Lung (tissue), 11 donors: ENCODE measurements at regions not wholly inside any gene's neighbourhood (a gene's known extent, or its start where the extent isn't known, plus 50 kb on each side); places are given as distances from the start of the nearest gene placed in this dataset.

Experiments
- ATAC-seq: fragments of 200-7000 bp; cut with Tn5 transposase; one replicate; pipeline ENCODE4 v1.9.1; 2020; ENCODE audit warnings: moderate number of reproducible peaks; ENCODE audit not compliant: insufficient read depth, low FRiP score
- DNase-seq, 3 donors: peaks; one replicate each; pipeline ENCODE4 v3.0.0-alpha.2; 2013 to 2017
- H3K27ac ChIP-seq, 2 donors: one replicate each; pipeline ENCODE4 v1.5.1; 2013; ENCODE audit warnings: mild to moderate bottlenecking in 2 of 2, moderate library complexity in 2 of 2, control low read depth in 1 of 2, inconsistent platforms in 1 of 2, low read depth in 1 of 2, low read length in 1 of 2
- H3K27me3 ChIP-seq, 3 donors: one replicate each; pipeline ENCODE4 v1.5.1; 2013; ENCODE audit warnings: low read length in 2 of 3; ENCODE audit not compliant: control insufficient read depth in 3 of 3, insufficient read depth in 3 of 3
- H3K36me3 ChIP-seq, 4 donors: one replicate each; pipeline ENCODE4 v1.5.1; 2013; ENCODE audit warnings: low read length in 4 of 4, mild to moderate bottlenecking in 1 of 4, moderate library complexity in 1 of 4; ENCODE audit not compliant: control insufficient read depth in 4 of 4, insufficient read depth in 4 of 4
- H3K4me1 ChIP-seq, 5 donors: one replicate each; pipeline ENCODE4 v1.5.1; 2013; ENCODE audit warnings: low read length in 5 of 5, mild to moderate bottlenecking in 2 of 5, moderate library complexity in 1 of 5; ENCODE audit not compliant: control insufficient read depth in 5 of 5, insufficient read depth in 5 of 5
- H3K4me3 ChIP-seq: one replicate; pipeline ENCODE4 v1.5.1; 2013; ENCODE audit warnings: mild to moderate bottlenecking, control low read depth, moderate library complexity
- H3K9ac ChIP-seq, 2 donors: one replicate each; pipeline ENCODE4 v1.5.1; 2013; ENCODE audit warnings: low read length in 2 of 2, control low read depth in 1 of 2; ENCODE audit not compliant: insufficient read depth in 1 of 2
- H3K9me3 ChIP-seq, 4 donors: one replicate each; pipeline ENCODE4 v1.5.1; 2013; ENCODE audit warnings: low read length in 3 of 4, mild to moderate bottlenecking in 1 of 4, moderate library complexity in 1 of 4; ENCODE audit not compliant: control insufficient read depth in 4 of 4, insufficient read depth in 3 of 4
- WGBS, 2 donors: extraction: QIAGEN DNeasy Blood & Tissue Kit; methylation state at CpG; one replicate each; pipeline ENCODE4 v1.1.7; 2013; 5-methylcytosine and 5-hydroxymethylcytosine counted together
- TF ChIP-seq, protein P1 (sequence below): IDR thresholded peaks from 2 replicates; pipeline ENCODE4 v1.5.1; 2012; ENCODE audit warnings: mild to moderate bottlenecking; ENCODE audit errors: control extremely low read depth, extremely low read depth
- donor health status: control.
- donor health status: control.
- donor health status: Bipolar disorder and iron deficiency.
- donor health status: healthy.
- donor health status: DM: yes; HTN: yes; CAD: no.

DNA sequence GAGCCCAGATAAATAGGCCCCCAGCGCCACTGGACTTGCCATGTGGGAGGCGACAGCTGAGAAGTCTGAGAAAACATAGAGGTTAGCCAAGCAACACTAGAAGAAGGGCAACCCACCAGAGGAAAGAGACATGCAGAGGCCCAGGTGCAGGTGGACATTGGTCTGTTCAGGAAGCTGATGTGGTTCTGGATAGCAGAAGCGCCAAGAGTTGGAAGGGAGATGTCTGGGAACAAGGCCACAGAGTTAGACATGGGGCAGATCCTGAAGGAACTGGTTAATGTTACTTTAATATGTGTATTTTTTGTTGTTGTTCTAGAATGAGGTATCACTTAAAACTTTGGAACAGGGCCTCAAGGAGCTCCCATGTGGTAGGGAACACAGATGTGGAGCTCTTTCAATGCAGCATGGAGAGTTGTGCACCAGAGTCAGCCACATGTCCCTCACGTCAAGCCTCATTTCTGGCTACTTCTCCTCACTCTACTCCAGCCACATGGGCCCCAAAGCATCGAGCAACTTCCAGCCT is 62.2 kb upstream of the PKDCC start:
- Histone ChIP-seq H3K9me3 (no peaks in the 10 kb centered on the region), H3K4me1 (peaks cover 0 to 10% (median 2%) of the 10 kb centered on the region in 5 donors), H3K4me3 (no peak overlapping the region), H3K36me3 (no peaks in the 10 kb centered on the region), H3K9ac (no peak overlapping the region), H3K27me3 (no peaks in the 10 kb centered on the region), H3K27ac (no peak overlapping the region)
- WGBS, 2 donors, result 82 to 92% methylated on average over 5 of the region's 5 CpGs
- ATAC-seq, result no peak
- no peak for DNase-seq
- TF ChIP-seq, protein P1, sequence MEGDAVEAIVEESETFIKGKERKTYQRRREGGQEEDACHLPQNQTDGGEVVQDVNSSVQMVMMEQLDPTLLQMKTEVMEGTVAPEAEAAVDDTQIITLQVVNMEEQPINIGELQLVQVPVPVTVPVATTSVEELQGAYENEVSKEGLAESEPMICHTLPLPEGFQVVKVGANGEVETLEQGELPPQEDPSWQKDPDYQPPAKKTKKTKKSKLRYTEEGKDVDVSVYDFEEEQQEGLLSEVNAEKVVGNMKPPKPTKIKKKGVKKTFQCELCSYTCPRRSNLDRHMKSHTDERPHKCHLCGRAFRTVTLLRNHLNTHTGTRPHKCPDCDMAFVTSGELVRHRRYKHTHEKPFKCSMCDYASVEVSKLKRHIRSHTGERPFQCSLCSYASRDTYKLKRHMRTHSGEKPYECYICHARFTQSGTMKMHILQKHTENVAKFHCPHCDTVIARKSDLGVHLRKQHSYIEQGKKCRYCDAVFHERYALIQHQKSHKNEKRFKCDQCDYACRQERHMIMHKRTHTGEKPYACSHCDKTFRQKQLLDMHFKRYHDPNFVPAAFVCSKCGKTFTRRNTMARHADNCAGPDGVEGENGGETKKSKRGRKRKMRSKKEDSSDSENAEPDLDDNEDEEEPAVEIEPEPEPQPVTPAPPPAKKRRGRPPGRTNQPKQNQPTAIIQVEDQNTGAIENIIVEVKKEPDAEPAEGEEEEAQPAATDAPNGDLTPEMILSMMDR, result no peak

DNA sequence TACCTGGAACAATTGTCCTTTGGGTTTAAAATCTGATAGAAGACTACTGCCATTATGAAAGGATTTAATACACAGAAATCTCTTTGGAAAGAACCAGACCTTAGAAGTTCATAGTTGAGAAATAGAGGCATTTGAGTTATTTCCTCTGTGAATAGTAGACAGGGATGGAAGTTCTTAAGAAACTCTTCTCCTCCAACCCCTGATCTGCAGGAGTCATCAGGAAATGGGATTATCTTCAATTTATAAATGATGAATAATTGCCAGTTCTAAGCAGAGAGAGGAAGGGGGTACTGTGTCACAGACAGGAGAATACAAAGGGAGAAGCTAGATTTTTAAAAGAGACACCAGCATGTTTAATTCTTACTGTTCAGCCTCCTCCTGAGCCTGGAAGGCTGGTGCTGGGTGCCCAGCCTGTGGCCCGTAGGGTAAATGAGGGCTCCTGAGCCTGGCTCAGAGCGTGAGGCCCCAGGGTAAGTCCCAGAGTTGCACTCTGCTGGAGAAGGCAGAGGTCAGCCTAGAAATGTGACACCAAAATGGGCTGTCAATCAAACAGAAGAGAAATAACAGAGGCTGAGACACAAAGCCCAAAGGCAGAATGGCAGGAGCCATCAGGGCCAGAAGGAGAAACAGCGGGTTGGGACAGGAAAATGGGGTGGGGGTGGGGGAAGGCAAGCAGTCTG is 58.2 kb upstream of the PKDCC start:
- H3K9me3 ChIP-seq, result peaks cover 0 to 3% (median 0%) of the 10 kb centered on the region in 4 donors
- H3K27me3 ChIP-seq, result no peaks in the 10 kb centered on the region
- DNase-seq (no peak), ATAC-seq (no peak)
- H3K4me1 ChIP-seq, result peaks cover 0 to 10% (median 2%) of the 10 kb centered on the region in 5 donors
- H3K27ac ChIP-seq, result no peak overlapping the region
- no peak overlapping the region for H3K4me3 ChIP-seq
- H3K9ac ChIP-seq, result no peak overlapping the region
- no peaks in the 10 kb centered on the region for H3K36me3 ChIP-seq
- TF ChIP-seq, protein P1, result no peak
- WGBS, 2 donors, result 80 to 91% methylated on average over 3 of the region's 3 CpGs

DNA sequence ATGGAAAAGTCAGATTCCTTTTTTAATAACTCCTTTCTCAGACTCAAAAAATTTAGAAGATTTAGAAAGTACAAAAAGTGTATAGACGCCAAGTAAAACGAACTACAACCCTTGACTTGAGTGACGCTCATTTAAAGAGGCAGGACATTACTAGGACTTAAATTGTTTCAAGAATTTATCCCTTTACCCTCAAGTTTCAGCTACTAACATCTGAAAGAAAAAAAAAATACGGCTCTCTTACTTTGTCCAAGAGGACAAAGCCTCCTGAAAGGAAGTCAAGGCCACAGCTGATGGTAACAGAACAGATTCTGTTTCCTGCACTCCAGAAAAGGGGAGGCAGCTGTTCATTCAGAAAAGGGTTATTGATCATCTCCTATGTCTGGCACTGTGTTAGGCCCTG is 57.6 kb upstream of the PKDCC start:
- no peak overlapping the region for H3K27ac ChIP-seq
- H3K27me3 ChIP-seq, result no peaks in the 10 kb centered on the region
- H3K4me1 ChIP-seq, result peaks cover 0 to 10% (median 2%) of the 10 kb centered on the region in 5 donors
- no peak overlapping the region for H3K4me3 ChIP-seq
- 47 to 57% methylated on average over 4 of the region's 4 CpGs for WGBS, 2 donors
- ATAC-seq (no peak), DNase-seq (peak in 1 of 3 donors; percentile 31)
- H3K9me3 ChIP-seq, result peaks cover 0 to 6% (median 0%) of the 10 kb centered on the region in 4 donors
- no peak overlapping the region for H3K9ac ChIP-seq
- no peaks in the 10 kb centered on the region for H3K36me3 ChIP-seq
- TF ChIP-seq, protein P1, result no peak
